H1 (cell line): ENCODE measurements at regions not wholly inside any gene's neighbourhood (a gene's known extent, or its start where the extent isn't known, plus 50 kb on each side); places are given as distances from the start of the nearest gene placed in this dataset.

Experiments
- CTCF ChIA-PET: fragments of 300-600 bp; sonication (Branson Sonifier 250); formaldehyde crosslinking; loops from one replicate; lab custom pipeline; 2021; ENCODE audit not compliant: partially characterized antibody; lab: Charles Lee
- POLR2A ChIA-PET: fragments of 300-600 bp; sonication (Branson Sonifier 250); formaldehyde crosslinking; loops from one replicate; lab custom pipeline; 2021; ENCODE audit warnings: inconsistent platforms; ENCODE audit not compliant: partially characterized antibody; lab: Charles Lee
- DNase-seq, 2 experiments: peaks; one replicate each; pipeline versions ENCODE4 v3.0.0 to v3.0.0-alpha.2; 2010 to 2022; ENCODE audit warnings: low spot score in 2 of 2, low read depth in 1 of 2, mixed read lengths in 1 of 2
- FAIRE-seq: peaks from 2 replicates; lab custom pipeline; 2011; peaks lifted over from hg19 to GRCh38; lab: Jason Lieb, UNC
- H2AFZ ChIP-seq: 2 replicates; pipeline ENCODE4 v1.8.1; 2012; ENCODE audit warnings: low read length, inconsistent platforms
- H2AK5ac ChIP-seq: 2 replicates; pipeline ENCODE4 v1.6.1; 2013; ENCODE audit warnings: low read depth, low read length
- H2BK120ac ChIP-seq: replicated peaks from 2 replicates; pipeline ENCODE3; 2013; ENCODE audit warnings: low read depth, low read length, inconsistent platforms
- H2BK12ac ChIP-seq: 2 replicates; pipeline ENCODE4 v1.6.1; 2013; ENCODE audit warnings: low read depth, low read length
- H2BK15ac ChIP-seq: 2 replicates; pipeline ENCODE4 v1.6.1; 2013; ENCODE audit warnings: low read length
- H2BK20ac ChIP-seq: 2 replicates; pipeline ENCODE4 v1.6.1; 2013; ENCODE audit warnings: low read length
- H2BK5ac ChIP-seq: 2 replicates; pipeline ENCODE4 v1.6.1; 2013; ENCODE audit warnings: low read depth, low read length
- H3K14ac ChIP-seq: 2 replicates; pipeline ENCODE4 v1.6.1; 2013; ENCODE audit warnings: inconsistent platforms; ENCODE audit not compliant: insufficient read length
- H3K18ac ChIP-seq: 2 replicates; pipeline ENCODE4 v1.6.1; 2013; ENCODE audit warnings: low read length; ENCODE audit errors: extremely low read depth
- H3K23ac ChIP-seq: 2 replicates; pipeline ENCODE4 v1.6.1; 2013; ENCODE audit warnings: inconsistent platforms; ENCODE audit not compliant: insufficient read length
- H3K23me2 ChIP-seq: 2 replicates; pipeline ENCODE4 v1.6.1; 2013; ENCODE audit warnings: low read depth, low read length
- H3K27ac ChIP-seq: 2 replicates; pipeline ENCODE4 v1.6.1; 2011; ENCODE audit warnings: low read depth, low read length, inconsistent platforms
- H3K27me3 ChIP-seq, 4 experiments: replicated peaks in 1 of 4; 1 replicate in 1 of 4; 2 replicates in 3 of 4; pipeline versions ENCODE4 v1.6.1 to v1.8.1; 2011 to 2013; ENCODE audit warnings: low read length in 3 of 4, mild to moderate bottlenecking in 3 of 4, inconsistent platforms in 2 of 4, mixed read lengths in 2 of 4, moderate library complexity in 1 of 4; ENCODE audit not compliant: control insufficient read depth in 3 of 4, insufficient read depth in 3 of 4; ENCODE audit errors: extremely low read depth in 1 of 4
- H3K36me3 ChIP-seq, 4 experiments: 2 replicates each; pipeline versions ENCODE4 v1.6.1 to v1.8.1; 2011 to 2013; ENCODE audit warnings: mild to moderate bottlenecking in 4 of 4, low read length in 3 of 4, moderate library complexity in 2 of 4, control low read depth in 1 of 4, inconsistent platforms in 1 of 4; ENCODE audit not compliant: insufficient read depth in 4 of 4, control insufficient read depth in 2 of 4
- H3K4ac ChIP-seq: replicated peaks from 2 replicates; pipeline ENCODE3; 2013; ENCODE audit warnings: low read length, low read depth, mixed read lengths, inconsistent platforms; ENCODE audit not compliant: insufficient read length
- H3K4me1 ChIP-seq, 4 experiments: replicated peaks in 1 of 4; 1 replicate in 1 of 4; 2 replicates in 3 of 4; pipeline versions ENCODE4 v1.6.1 to v1.8.1; 2011 to 2013; ENCODE audit warnings: low read length in 3 of 4, inconsistent platforms in 2 of 4, mixed read lengths in 1 of 4; ENCODE audit not compliant: insufficient read depth in 4 of 4, control insufficient read depth in 3 of 4
- H3K4me2 ChIP-seq, 2 experiments: 2 replicates each; pipeline versions ENCODE4 v1.6.1 to v1.8.1; 2011 to 2013; ENCODE audit warnings: low read depth in 2 of 2, low read length in 2 of 2, control low read depth in 1 of 2, inconsistent platforms in 1 of 2, mild to moderate bottlenecking in 1 of 2; ENCODE audit not compliant: insufficient read depth in 1 of 2
- H3K4me3 ChIP-seq, 4 experiments: fragments of 200-600, 300-600 bp in 1 of 4; sonication (generic), shearing (Covaris generic), sonication (Bioruptor Twin) in 1 of 4; 2 replicates each; pipeline versions ENCODE4 v1.5.1 to v1.8.1; 2011 to 2016; ENCODE audit warnings: low read length in 4 of 4, low read depth in 3 of 4, control low read depth in 2 of 4, inconsistent platforms in 2 of 4, mild to moderate bottlenecking in 2 of 4, mixed read lengths in 1 of 4, moderate library complexity in 1 of 4; ENCODE audit not compliant: insufficient read depth in 2 of 4; ENCODE audit errors: extremely low read depth in 1 of 4
- H3K56ac ChIP-seq: replicated peaks from 2 replicates; pipeline ENCODE3; 2013; ENCODE audit warnings: low read depth, mild to moderate bottlenecking, mixed read lengths, low read length, inconsistent platforms; ENCODE audit not compliant: insufficient read length
- H3K79me1 ChIP-seq: 2 replicates; pipeline ENCODE4 v1.6.1; 2013; ENCODE audit warnings: low read depth, low read length, control low read depth
- H3K79me2 ChIP-seq, 2 experiments: 2 replicates each; pipeline versions ENCODE4 v1.6.1 to v1.8.1; 2012 to 2013; ENCODE audit warnings: low read length in 2 of 2, mild to moderate bottlenecking in 2 of 2, inconsistent platforms in 1 of 2; ENCODE audit not compliant: insufficient read depth in 2 of 2, control insufficient read depth in 1 of 2
- H3K9ac ChIP-seq, 4 experiments: replicated peaks in 1 of 4; 1 replicate in 1 of 4; 2 replicates in 3 of 4; pipeline versions ENCODE4 v1.6.1 to v1.8.1; 2011 to 2013; ENCODE audit warnings: low read depth in 3 of 4, low read length in 3 of 4, control low read depth in 2 of 4, mild to moderate bottlenecking in 2 of 4, moderate library complexity in 2 of 4, inconsistent platforms in 1 of 4; ENCODE audit errors: extremely low read depth in 1 of 4
- H3K9me3 ChIP-seq, 2 experiments: 2 replicates each; pipeline versions ENCODE4 v1.6.1 to v1.8.1; 2012 to 2013; ENCODE audit warnings: mild to moderate bottlenecking in 2 of 2, moderate library complexity in 2 of 2, control low read depth in 1 of 2, inconsistent platforms in 1 of 2, low read depth in 1 of 2, low read length in 1 of 2, mixed read lengths in 1 of 2; ENCODE audit not compliant: insufficient read depth in 2 of 2
- H4K20me1 ChIP-seq, 2 experiments: replicated peaks in 1 of 2; 2 replicates each; pipeline versions ENCODE3 to v1.8.1; 2011 to 2013; ENCODE audit warnings: inconsistent platforms in 2 of 2, low read length in 2 of 2, mild to moderate bottlenecking in 1 of 2; ENCODE audit not compliant: insufficient read depth in 2 of 2, control insufficient read depth in 1 of 2
- H4K5ac ChIP-seq: 2 replicates; pipeline ENCODE4 v1.6.1; 2013; ENCODE audit warnings: low read length, low read depth, mixed read lengths, inconsistent platforms; ENCODE audit not compliant: insufficient read length
- H4K8ac ChIP-seq: 2 replicates; pipeline ENCODE4 v1.8.0; 2013; ENCODE audit warnings: mild to moderate bottlenecking, moderate library complexity, low read length, inconsistent platforms; ENCODE audit not compliant: insufficient read depth; ENCODE audit errors: extremely low read depth
- H4K91ac ChIP-seq: replicated peaks from 2 replicates; pipeline ENCODE3; 2013; ENCODE audit warnings: low read length, mixed read lengths, inconsistent platforms; ENCODE audit not compliant: insufficient read length
- CHD2 ChIP-seq: IDR thresholded peaks from 2 replicates; pipeline ENCODE4 v1.6.1; 2012; ENCODE audit warnings: low read length, improper control_type of control experiment
- MAFK ChIP-seq: IDR thresholded peaks from 2 replicates; pipeline ENCODE4 v1.6.1; 2012; ENCODE audit warnings: low read depth, mild to moderate bottlenecking, improper control_type of control experiment, low read length
- WGBS, 2 experiments: shearing (Covaris generic) in 1 of 2; methylation state at CpG; one replicate each; pipeline versions ENCODE4 v1.1.6 to v1.1.7; 2013 to 2015; ENCODE audit warnings: low lambda C conversion rate in 2 of 2, mixed read lengths in 2 of 2, inconsistent platforms in 1 of 2, low coverage in 1 of 2, missing lambda C conversion rate in 1 of 2; ENCODE audit not compliant: insufficient replicate concordance in 2 of 2, insufficient coverage in 1 of 2, insufficient read length in 1 of 2; ENCODE audit errors: extremely low coverage in 1 of 2, missing lambda C conversion rate in 1 of 2; 5-methylcytosine and 5-hydroxymethylcytosine counted together
- TF ChIP-seq, protein P1 (sequence below): IDR thresholded peaks from 2 replicates; pipeline ENCODE4 v1.6.1; 2012; ENCODE audit warnings: inconsistent platforms

DNA sequence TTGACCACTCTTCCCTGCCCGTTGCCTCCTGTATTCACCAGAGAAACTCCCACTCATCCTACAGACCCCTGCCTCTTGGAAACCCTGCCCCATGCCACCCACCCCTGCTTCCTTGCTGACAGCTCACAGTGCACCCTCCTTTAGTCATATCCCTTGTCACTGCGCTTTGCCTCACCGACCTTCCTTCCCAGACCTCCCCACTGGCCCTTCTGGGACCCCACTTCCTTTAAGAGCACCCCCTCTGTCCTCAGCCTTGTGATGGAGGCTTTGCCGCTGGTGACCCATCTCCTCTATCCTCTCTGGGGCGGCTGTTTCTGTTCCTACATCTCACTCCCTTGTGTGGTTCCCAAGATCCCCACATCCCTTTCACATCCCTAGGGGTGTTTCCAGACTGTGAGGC lies 92.8 kb upstream of the ZMIZ1 start:
- Histone ChIP-seq H3K36me3 (no peaks in the 10 kb centered on the region), H2BK120ac (no peak overlapping the region), H3K56ac (no peak overlapping the region), H4K91ac (peak overlapping the region; percentile 13), H3K9me3 (no peaks in the 10 kb centered on the region), H2BK12ac (peak overlapping the region; percentile 63; the same call in 1 of the 2 replicates), H3K14ac (no peak overlapping the region), H3K4me2 (no peak overlapping the region), H3K27ac (no peak overlapping the region), H3K4me1 (peaks cover 3 to 27% (median 19%) of the 10 kb centered on the region in 4 experiments), H3K23me2 (peaks cover 4% of the 10 kb centered on the region; the same call in 1 of the 2 replicates), H2BK20ac (peak overlapping the region; percentile 13; the same call in 1 of the 2 replicates), H2BK15ac (0 out of 2 replicates have a peak overlapping the region, but pooled peaks have one; percentile 72), H4K8ac (no peak overlapping the region), H3K18ac (no peak overlapping the region), H3K23ac (no peak overlapping the region), H3K79me1 (no peaks in the 10 kb centered on the region), H4K20me1 (no peaks in the 10 kb centered on the region), H3K79me2 (no peaks in the 10 kb centered on the region), H3K4ac (no peak overlapping the region), H2AK5ac (no peak overlapping the region), H3K4me3 (no peak overlapping the region), H2AFZ (no peak overlapping the region), H3K9ac (no peak overlapping the region), H3K27me3 (peaks cover 0 to 6% (median 0%) of the 10 kb centered on the region in 4 experiments; a peak in 3 of 7 replicates), H4K5ac (no peak overlapping the region), H2BK5ac (0 out of 2 replicates have a peak overlapping the region, but pooled peaks have one; percentile 30)
- FAIRE-seq (no peak), DNase-seq (no peak)
- ChIA-PET CTCF (interaction anchor here (1.2 to 2.5 kb wide), 7 partner anchors 9 to 220 kb away, joined by 3 to 20 read pairs (median 6); no protein-coding TSS in a partner anchor), POLR2A (no interaction called here)
- 90% methylated on average over 5 of the region's 5 CpGs; no CpG with 5 or more reads in 1 of the 2 experiments for WGBS, 2 experiments
- TF ChIP-seq, protein P1, sequence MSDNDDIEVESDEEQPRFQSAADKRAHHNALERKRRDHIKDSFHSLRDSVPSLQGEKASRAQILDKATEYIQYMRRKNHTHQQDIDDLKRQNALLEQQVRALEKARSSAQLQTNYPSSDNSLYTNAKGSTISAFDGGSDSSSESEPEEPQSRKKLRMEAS, result no peak
- no peak for TF ChIP-seq MAFK
- no peak for TF ChIP-seq CHD2
